HG03095 (cell line): ENCODE measurements at regions not wholly inside any gene's neighbourhood (a gene's known extent, or its start where the extent isn't known, plus 50 kb on each side); places are given as distances from the start of the nearest gene placed in this dataset.

Experiments
- ATAC-seq: cut with Tn5 transposase; IDR thresholded peaks from one replicate; pipeline ENCODE4 v1.9.1; 2021; ENCODE audit warnings: moderate library complexity; ENCODE audit not compliant: unreplicated experiment

GRCh38 chr9:2559192-2560152 is 62.1 kb upstream of the VLDLR start:
- no peak for ATAC-seq

- ATAC-seq = no peak
These were observed 61.4 kb upstream of the VLDLR start for GRCh38 chr9:2560180-2560579.

- no peak for ATAC-seq
These were observed 55.8 kb upstream of the VLDLR start for GRCh38 chr9:2565676-2566340.

GRCh38 chr9:2567922-2568321 is 53.7 kb upstream of the VLDLR start:
- ATAC-seq = no peak

GRCh38 chr9:2568689-2569088 is 52.9 kb upstream of the VLDLR start:
- ATAC-seq = no peak

GRCh38 chr9:2570615-2571479 is 50.7 kb upstream of the VLDLR start:
- peak; percentile 81 for ATAC-seq
